A673 (cell line): ENCODE measurements at regions not wholly inside any gene's neighbourhood (a gene's known extent, or its start where the extent isn't known, plus 50 kb on each side); places are given as distances from the start of the nearest gene placed in this dataset.

Source experiments
- BruUV-seq: library from RNA; stranded (reverse); fragments of 400-500 nt; replicated peaks from 2 replicates; lab custom pipeline; 2021; lab: Mats Ljungman, UMichigan
- CTCF ChIA-PET: fragments of 300-600 bp; sonication (Branson Sonifier 250); formaldehyde crosslinking; loops from one replicate; lab custom pipeline; 2022; ENCODE audit warnings: antibody characterized with exemption; lab: Charles Lee
- POLR2A ChIA-PET: fragments of 300-600 bp; sonication (Branson Sonifier 250); formaldehyde crosslinking; loops from one replicate; lab custom pipeline; 2022; ENCODE audit warnings: antibody characterized with exemption; ENCODE audit not compliant: low non-redundant PET; lab: Charles Lee
- DNase-seq: peaks from one replicate; pipeline ENCODE4 v3.0.0-alpha.2; 2015; ENCODE audit warnings: low spot score
- H3K27ac ChIP-seq: fragments of 200-600 bp; sonication (generic); 2 replicates; pipeline ENCODE4 v1.5.1; 2016; ENCODE audit warnings: mixed run types, low read depth, mild to moderate bottlenecking, mixed read lengths, antibody characterized with exemption, low read length; ENCODE audit not compliant: poor library complexity, severe bottlenecking
- H3K27me3 ChIP-seq: fragments of 200-600 bp; sonication (generic); replicated peaks from 2 replicates; pipeline ENCODE4 v1.6.1; 2017; ENCODE audit warnings: mixed run types, low read depth, mild to moderate bottlenecking, mixed read lengths, antibody characterized with exemption, low read length; ENCODE audit not compliant: insufficient read depth, poor library complexity
- H3K36me3 ChIP-seq: fragments of 200-600 bp; sonication (generic); 2 replicates; pipeline ENCODE4 v1.6.1; 2016; ENCODE audit warnings: mixed run types, mild to moderate bottlenecking, mixed read lengths, antibody characterized with exemption, low read length; ENCODE audit not compliant: insufficient read depth, poor library complexity, severe bottlenecking
- H3K4me1 ChIP-seq: fragments of 200-600 bp; sonication (generic); 2 replicates; pipeline ENCODE4 v1.6.1; 2017; ENCODE audit warnings: mixed run types, mild to moderate bottlenecking, mixed read lengths, antibody characterized with exemption, low read length; ENCODE audit not compliant: insufficient read depth, poor library complexity, severe bottlenecking
- H3K4me3 ChIP-seq: fragments of 200-600 bp; sonication (generic); 2 replicates; pipeline ENCODE4 v1.5.1; 2016; ENCODE audit warnings: low read depth, mixed run types, mild to moderate bottlenecking, mixed read lengths, low read length; ENCODE audit not compliant: poor library complexity, severe bottlenecking
- H3K9me3 ChIP-seq: fragments of 200-600 bp; sonication (generic); 2 replicates; pipeline ENCODE4 v1.6.1; 2016; ENCODE audit warnings: mixed run types, low read depth, mild to moderate bottlenecking, mixed read lengths, antibody characterized with exemption, low read length; ENCODE audit not compliant: poor library complexity, severe bottlenecking
- CTCF ChIP-seq: fragments of 300-800, 200-600 bp; sonication (generic); conservative IDR thresholded peaks from 2 replicates; pipeline ENCODE4 v1.5.1; 2017; ENCODE audit warnings: low read depth, mild to moderate bottlenecking, antibody characterized with exemption, low read length, moderate library complexity, mixed read lengths
- EZH2 ChIP-seq: fragments of 200-600 bp; sonication (generic); IDR thresholded peaks from 2 replicates; pipeline ENCODE4 v1.6.1; 2017; ENCODE audit warnings: borderline replicate concordance, low read depth, mild to moderate bottlenecking, mixed read lengths, antibody characterized with exemption, low read length; ENCODE audit not compliant: poor library complexity, severe bottlenecking
- intact Hi-C: fragments of 100-400 bp; cut with micrococcal nuclease; formaldehyde crosslinking; loops from one replicate; pipeline ENCODE4 v1.10.0; 2022; ENCODE audit not compliant: unreplicated experiment

GRCh38 chr19:31485472-31485871 lies 136.2 kb upstream of the TSHZ3 start:
- POLR2A ChIA-PET, result no interaction called here
- H3K4me1 ChIP-seq, result no peaks in the 10 kb centered on the region
- CTCF ChIA-PET, result no interaction called here

GRCh38 chr19:31491242-31491641 lies 142.0 kb upstream of the TSHZ3 start:
- CTCF ChIA-PET, result no interaction called here
- Histone ChIP-seq H3K4me1 (no peaks in the 10 kb centered on the region), H3K4me3 (no peak overlapping the region), H3K36me3 (no peaks in the 10 kb centered on the region), H3K27ac (no peak overlapping the region), H3K27me3 (no peaks in the 10 kb centered on the region), H3K9me3 (no peaks in the 10 kb centered on the region)
- DNase-seq, result peak; percentile 23
- no TSS peak for BruUV-seq
- intact Hi-C loops, result no loop called here
- POLR2A ChIA-PET, result no interaction called here
- TF ChIP-seq CTCF (no peak), EZH2 (no peak)

More at GRCh38 chr19:31485472-31485871, 136.2 kb upstream of the TSHZ3 start:
- Histone ChIP-seq H3K36me3 (no peaks in the 10 kb centered on the region), H3K4me3 (no peak overlapping the region), H3K27me3 (no peaks in the 10 kb centered on the region), H3K9me3 (no peaks in the 10 kb centered on the region), H3K27ac (no peak overlapping the region)
- intact Hi-C loops, result no loop called here
- BruUV-seq, result no TSS peak
- no peak for TF ChIP-seq EZH2
- TF ChIP-seq CTCF, result no peak
- DNase-seq, result no peak

- H3K27ac ChIP-seq, result no peak overlapping the region
- no peak for TF ChIP-seq EZH2
- no peak for TF ChIP-seq CTCF
- CTCF ChIA-PET, result no interaction called here
- H3K4me1 ChIP-seq, result no peaks in the 10 kb centered on the region
- BruUV-seq, result no TSS peak
- DNase-seq, result no peak
- H3K9me3 ChIP-seq, result no peaks in the 10 kb centered on the region
- no peaks in the 10 kb centered on the region for H3K27me3 ChIP-seq
- intact Hi-C loops, result no loop called here
- POLR2A ChIA-PET, result no interaction called here
- no peaks in the 10 kb centered on the region for H3K36me3 ChIP-seq
- H3K4me3 ChIP-seq, result no peak overlapping the region
Observed at GRCh38 chr19:31492050-31492449, 142.8 kb upstream of the TSHZ3 start.
